Liver (tissue), 8 donors: ENCODE measurements at regions not wholly inside any gene's neighbourhood (a gene's known extent, or its start where the extent isn't known, plus 50 kb on each side); places are given as distances from the start of the nearest gene placed in this dataset.
A peak's percentile ranks its signal among the peaks of the same experiment; 100 is the strongest.

Experiments
- DNase-seq: peaks from one replicate; pipeline ENCODE4 v3.0.0-alpha.2; 2017; ENCODE audit warnings: low spot score
- H3K27ac ChIP-seq, 2 donors: one replicate each; pipeline ENCODE4 v1.7.0; 2013; ENCODE audit warnings: inconsistent platforms in 2 of 2, low read length in 2 of 2, control low read depth in 1 of 2, low read depth in 1 of 2, mild to moderate bottlenecking in 1 of 2
- H3K27me3 ChIP-seq, 4 donors: one replicate each; pipeline versions ENCODE4 v1.6.1 to v1.7.0; 2013; ENCODE audit warnings: low read length in 3 of 4, inconsistent platforms in 1 of 4, mild to moderate bottlenecking in 1 of 4, moderate library complexity in 1 of 4; ENCODE audit not compliant: control insufficient read depth in 4 of 4, insufficient read depth in 4 of 4
- H3K36me3 ChIP-seq, 4 donors: one replicate each; pipeline versions ENCODE4 v1.6.1 to v1.7.0; 2013; ENCODE audit warnings: low read length in 3 of 4, mild to moderate bottlenecking in 3 of 4, low read depth in 1 of 4, moderate library complexity in 1 of 4; ENCODE audit not compliant: control insufficient read depth in 4 of 4, insufficient read depth in 3 of 4
- H3K4me1 ChIP-seq, 4 donors: one replicate each; pipeline versions ENCODE4 v1.6.1 to v1.7.0; 2013; ENCODE audit warnings: low read length in 3 of 4, mild to moderate bottlenecking in 3 of 4, moderate library complexity in 1 of 4; ENCODE audit not compliant: control insufficient read depth in 4 of 4, insufficient read depth in 4 of 4
- H3K4me3 ChIP-seq, 3 donors: one replicate each; pipeline versions ENCODE4 v1.6.1 to v1.7.0; 2013; ENCODE audit warnings: low read length in 3 of 3, control low read depth in 1 of 3, low read depth in 1 of 3, mild to moderate bottlenecking in 1 of 3
- H3K9ac ChIP-seq, 2 donors: one replicate each; pipeline ENCODE4 v1.7.0; 2013; ENCODE audit warnings: low read length in 2 of 2, mild to moderate bottlenecking in 2 of 2, moderate library complexity in 2 of 2, control low read depth in 1 of 2, low read depth in 1 of 2
- H3K9me3 ChIP-seq, 4 donors: one replicate each; pipeline versions ENCODE4 v1.6.1 to v1.7.0; 2013; ENCODE audit warnings: low read length in 3 of 4; ENCODE audit not compliant: control insufficient read depth in 4 of 4
- ATF3 ChIP-seq: IDR thresholded peaks from 2 replicates; pipeline ENCODE4 v1.6.1; 2016; ENCODE audit warnings: antibody characterized with exemption
- CTCF ChIP-seq: fragments of 150-350 bp; IDR thresholded peaks from 2 replicates; pipeline ENCODE4 v1.5.1; 2017; ENCODE audit warnings: improper control_type of control experiment, low read depth, low read length; ENCODE audit not compliant: missing input control
- FOXA2 ChIP-seq: IDR thresholded peaks from 2 replicates; pipeline ENCODE4 v1.6.1; 2016; ENCODE audit warnings: antibody characterized with exemption
- HNF4A ChIP-seq, 2 donors: conservative IDR thresholded peaks; 2 replicates each; pipeline ENCODE4 v1.6.1; 2016; ENCODE audit warnings: antibody characterized with exemption in 2 of 2, mild to moderate bottlenecking in 2 of 2
- HNF4G ChIP-seq: IDR thresholded peaks from 2 replicates; pipeline ENCODE4 v1.6.1; 2016; ENCODE audit warnings: antibody characterized with exemption
- JUND ChIP-seq, 2 donors: IDR thresholded peaks; 2 replicates each; pipeline ENCODE4 v1.6.1; 2016; ENCODE audit warnings: antibody characterized with exemption in 2 of 2
- NR2F2 ChIP-seq: IDR thresholded peaks from 2 replicates; pipeline ENCODE4 v1.6.1; 2016; ENCODE audit warnings: antibody characterized with exemption
- RAD21 ChIP-seq, 2 donors: IDR thresholded peaks; 2 replicates each; pipeline ENCODE4 v1.6.1; 2016; ENCODE audit warnings: antibody characterized with exemption in 2 of 2, mild to moderate bottlenecking in 2 of 2
- RXRA ChIP-seq, 2 donors: IDR thresholded peaks; 2 replicates each; pipeline ENCODE4 v1.6.1; 2017 to 2018; ENCODE audit warnings: antibody characterized with exemption in 2 of 2, mild to moderate bottlenecking in 1 of 2
- SP1 ChIP-seq: IDR thresholded peaks from 2 replicates; pipeline ENCODE4 v1.6.1; 2018; ENCODE audit warnings: antibody characterized with exemption, mild to moderate bottlenecking
- YY1 ChIP-seq: IDR thresholded peaks from 2 replicates; pipeline ENCODE4 v1.6.1; 2016; ENCODE audit warnings: antibody characterized with exemption, mild to moderate bottlenecking
- ZBTB33 ChIP-seq: IDR thresholded peaks from 2 replicates; pipeline ENCODE4 v1.6.1; 2016; ENCODE audit warnings: antibody characterized with exemption
- WGBS: extraction: QIAGEN DNeasy Blood & Tissue Kit; methylation state at CpG from one replicate; pipeline ENCODE4 v1.1.7; 2013; 5-methylcytosine and 5-hydroxymethylcytosine counted together
- donor health status: healthy.
- donor health status: healthy.
- donor health status: healthy.
- donor health status: healthy.
- donor health status: healthy.

DNA sequence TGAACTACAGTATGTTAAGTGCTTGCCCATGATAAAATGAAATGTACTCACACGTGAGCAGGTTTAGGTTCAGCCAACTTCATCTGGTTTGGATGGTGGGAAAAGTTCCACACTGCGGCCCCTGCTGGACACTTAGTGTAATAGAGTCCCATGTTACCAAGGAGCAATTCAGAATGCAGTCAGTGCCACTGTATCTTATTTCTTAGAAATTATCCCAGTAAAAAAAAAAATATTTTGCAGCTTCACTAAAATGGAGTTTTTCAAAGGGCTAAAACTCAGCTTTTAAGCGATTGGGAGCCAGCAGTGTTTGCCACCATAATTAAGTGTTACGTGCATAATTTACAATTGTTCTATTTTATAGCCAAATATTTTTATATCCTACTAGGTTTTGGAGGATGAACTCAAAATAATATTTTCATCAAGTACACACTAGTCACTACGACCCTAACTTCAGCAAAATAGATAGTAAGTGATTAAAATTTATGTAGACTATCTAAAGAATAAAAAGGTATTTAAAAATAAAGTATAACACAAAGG lies 371.7 kb upstream of the GBE1 start:
- H3K27me3 ChIP-seq = no peaks in the 10 kb centered on the region
- H3K9me3 ChIP-seq = no peaks in the 10 kb centered on the region
- peaks cover 0 to 9% (median 7%) of the 10 kb centered on the region in 4 donors for H3K4me1 ChIP-seq
- H3K9ac ChIP-seq = no peak overlapping the region
- no peak overlapping the region for H3K27ac ChIP-seq
- no peak overlapping the region for H3K4me3 ChIP-seq
- no peaks in the 10 kb centered on the region for H3K36me3 ChIP-seq
- peak; percentile 75 to 85 for TF ChIP-seq RAD21 (IDR thresholded peaks at IDR 0.05)
- TF ChIP-seq YY1 = peak; percentile 0
- TF ChIP-seq CTCF = peak; percentile 81
- TF ChIP-seq FOXA2 = no peak
- no peak for TF ChIP-seq HNF4G
- DNase-seq = no peak
- WGBS = 25% methylated on average over 5 of the region's 5 CpGs

DNA sequence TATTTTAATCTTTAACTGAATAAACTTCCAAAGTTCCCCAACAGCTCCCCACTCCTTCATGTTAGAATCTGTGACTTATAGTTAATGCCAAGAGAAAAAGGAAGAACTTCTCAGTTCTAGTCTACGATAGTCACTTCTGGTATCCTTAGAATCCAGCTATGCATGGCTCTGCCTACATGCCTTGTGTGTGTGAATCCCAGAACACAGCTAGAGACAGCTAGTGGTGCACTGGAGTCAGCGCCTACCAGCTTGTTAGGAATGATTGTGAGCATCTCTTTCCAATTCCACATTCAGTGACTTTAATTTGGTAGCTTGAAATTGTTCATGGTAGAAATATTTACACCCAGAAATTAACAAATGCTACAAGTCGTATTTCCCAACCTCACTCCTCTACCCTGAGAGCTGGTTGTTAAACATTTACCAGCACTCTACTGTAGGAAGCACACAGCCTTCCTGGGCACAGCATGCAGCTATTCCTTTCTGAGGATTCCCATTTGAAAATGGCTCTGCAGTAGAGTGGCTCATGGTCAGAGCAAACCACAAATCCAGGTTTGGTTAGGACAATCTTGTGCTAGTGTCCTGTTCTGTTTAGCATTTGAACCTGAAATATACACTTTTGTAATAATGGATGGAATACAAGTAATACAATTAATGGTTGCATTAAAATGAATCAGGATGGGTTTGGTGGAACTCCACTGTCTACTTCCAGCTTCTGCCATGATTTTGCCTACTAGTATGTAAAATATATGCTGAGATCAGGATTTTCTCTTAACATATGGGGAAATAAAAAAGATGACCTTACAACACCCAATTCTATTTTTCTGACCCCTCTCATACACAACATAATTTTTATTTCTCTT lies 371.0 kb upstream of the GBE1 start:
- Histone ChIP-seq H3K27ac (no peak overlapping the region), H3K9me3 (no peaks in the 10 kb centered on the region), H3K9ac (no peak overlapping the region), H3K4me3 (no peak overlapping the region), H3K27me3 (no peaks in the 10 kb centered on the region), H3K4me1 (peaks cover 0 to 9% (median 7%) of the 10 kb centered on the region in 4 donors), H3K36me3 (no peaks in the 10 kb centered on the region)
- 67% methylated on average over 3 of the region's 3 CpGs for WGBS
- no peak for DNase-seq
- TF ChIP-seq YY1 (peak; percentile 36), SP1 (no peak)

DNA sequence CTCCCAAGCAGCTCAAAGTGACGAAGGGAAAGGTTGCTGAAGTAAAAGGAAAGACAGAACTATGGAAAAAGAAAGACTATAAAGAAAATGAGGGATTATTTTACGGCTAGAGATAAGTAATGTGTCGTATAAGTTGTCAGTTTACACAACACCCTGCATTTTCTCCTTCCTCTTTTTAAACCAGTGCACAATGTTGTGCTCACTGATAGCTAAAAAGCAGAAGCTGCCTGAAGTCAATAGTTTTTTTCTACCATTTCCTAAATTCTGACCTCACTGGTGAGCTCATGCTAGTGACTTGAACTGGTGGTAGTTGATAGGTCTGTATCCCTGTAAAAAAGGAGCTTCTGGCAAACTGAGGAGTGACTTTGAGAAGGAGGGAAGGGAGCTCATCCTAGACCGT lies 368.6 kb upstream of the GBE1 start:
- TF ChIP-seq RXRA (IDR thresholded peaks at IDR 0.05) (no peak), JUND (IDR thresholded peaks at IDR 0.05) (no peak), ATF3 (no peak), NR2F2 (no peak), HNF4A (conservative IDR thresholded peaks at IDR 0.05) (no peak), RAD21 (IDR thresholded peaks at IDR 0.05) (no peak), HNF4G (no peak), YY1 (no peak), FOXA2 (no peak), ZBTB33 (no peak)
- DNase-seq = no peak

More for the DNA sequence above, 368.6 kb upstream of the GBE1 start:
- no peaks in the 10 kb centered on the region for H3K36me3 ChIP-seq
- H3K4me1 ChIP-seq = peaks cover 0 to 9% (median 7%) of the 10 kb centered on the region in 4 donors
- no peak overlapping the region for H3K9ac ChIP-seq
- H3K27me3 ChIP-seq = no peaks in the 10 kb centered on the region
- no peaks in the 10 kb centered on the region for H3K9me3 ChIP-seq
- H3K4me3 ChIP-seq = no peak overlapping the region
- 77% methylated on average over 4 of the region's 4 CpGs for WGBS
- no peak overlapping the region for H3K27ac ChIP-seq
